Suprapubic skin (tissue), 4 donors: ENCODE measurements at regions not wholly inside any gene's neighbourhood (a gene's known extent, or its start where the extent isn't known, plus 50 kb on each side); places are given as distances from the start of the nearest gene placed in this dataset.
"Not testable (repeated sequence)": the region's sequence is repeated elsewhere in the genome, so short reads cannot be mapped to it uniquely, and the experiment has no call there.

ENCODE experiments used
- DNase-seq, 2 donors: peaks; one replicate each; pipeline ENCODE4 v3.0.0-alpha.2; 2019; ENCODE audit warnings: low spot score in 2 of 2
- H3K27ac ChIP-seq: fragments of 200-600 bp; sonication (generic); one replicate; pipeline ENCODE4 v1.5.1; 2019
- H3K27me3 ChIP-seq: fragments of 200-600 bp; sonication (generic); one replicate; pipeline ENCODE4 v1.5.1; 2019
- H3K36me3 ChIP-seq: fragments of 200-600 bp; sonication (generic); one replicate; pipeline ENCODE4 v1.5.1; 2019
- H3K4me1 ChIP-seq: fragments of 200-600 bp; sonication (generic); one replicate; pipeline ENCODE4 v1.5.1; 2019
- H3K4me3 ChIP-seq: fragments of 200-600 bp; sonication (generic); one replicate; pipeline ENCODE4 v1.5.1; 2019; ENCODE audit warnings: mild to moderate bottlenecking
- H3K9me3 ChIP-seq: fragments of 200-600 bp; sonication (generic); one replicate; pipeline ENCODE4 v1.5.1; 2019
- CTCF ChIP-seq, 2 donors: fragments of 200-600 bp in 1 of 2; fragments of 450-650 bp in 1 of 2; sonication (generic) in 1 of 2; IDR thresholded peaks; one replicate each; pipeline ENCODE4 v1.5.1; 2016 to 2019; ENCODE audit warnings: antibody characterized with exemption in 2 of 2, mild to moderate bottlenecking in 1 of 2, moderate library complexity in 1 of 2
- EP300 ChIP-seq: sonication (generic); formaldehyde crosslinking; IDR thresholded peaks from one replicate; pipeline ENCODE4 v1.6.1; 2017; ENCODE audit warnings: antibody characterized with exemption
- POLR2A ChIP-seq, 2 donors: fragments of 450-650 bp; IDR thresholded peaks; one replicate each; pipeline ENCODE4 v1.6.1; 2017; ENCODE audit warnings: antibody characterized with exemption in 2 of 2, mild to moderate bottlenecking in 2 of 2, moderate library complexity in 2 of 2
- POLR2AphosphoS5 ChIP-seq, 3 donors: sonication (generic); formaldehyde crosslinking; IDR thresholded peaks; one replicate each; pipeline ENCODE4 v1.6.1; 2017; ENCODE audit warnings: antibody characterized with exemption in 3 of 3
- WGBS: methylation state at CpG from one replicate; pipeline ENCODE4 v1.1.5; 2018; 5-methylcytosine and 5-hydroxymethylcytosine counted together

GRCh38 chr15:70376031-70376928 lies 278.6 kb upstream of the TLE3 start:
- H3K27ac ChIP-seq: no peak overlapping the region
- peak overlapping the region; percentile 17 for H3K4me3 ChIP-seq
- no peaks in the 10 kb centered on the region for H3K36me3 ChIP-seq
- DNase-seq: peak in 1 of 2 donors; percentile 55
- TF ChIP-seq CTCF (IDR thresholded peaks at IDR 0.05) (no peak), EP300 (no peak), POLR2A (IDR thresholded peaks at IDR 0.05) (no peak), POLR2AphosphoS5 (IDR thresholded peaks at IDR 0.05) (no peak)
- H3K4me1 ChIP-seq: peaks cover 42% of the 10 kb centered on the region
- no peaks in the 10 kb centered on the region for H3K9me3 ChIP-seq
- WGBS: 41% methylated on average over 12 of the region's 12 CpGs
- no peaks in the 10 kb centered on the region for H3K27me3 ChIP-seq

- peaks cover 42% of the 10 kb centered on the region for H3K4me1 ChIP-seq
Measured at GRCh38 chr15:70375586-70375985, 277.9 kb upstream of the TLE3 start.

GRCh38 chr15:70375006-70375431 lies 277.3 kb upstream of the TLE3 start:
- WGBS: 32% methylated on average over 13 of the region's 13 CpGs
- H3K9me3 ChIP-seq: no peaks in the 10 kb centered on the region
- DNase-seq: peak; percentile 61 to 78
- no peaks in the 10 kb centered on the region for H3K27me3 ChIP-seq
- H3K4me3 ChIP-seq: no peak overlapping the region
- no peak for TF ChIP-seq CTCF (IDR thresholded peaks at IDR 0.05)
- TF ChIP-seq POLR2A (IDR thresholded peaks at IDR 0.05): no peak
- TF ChIP-seq POLR2AphosphoS5 (IDR thresholded peaks at IDR 0.05): no peak
- TF ChIP-seq EP300: no peak
- H3K27ac ChIP-seq: no peak overlapping the region
- peaks cover 42% of the 10 kb centered on the region for H3K4me1 ChIP-seq
- no peaks in the 10 kb centered on the region for H3K36me3 ChIP-seq

More at GRCh38 chr15:70375586-70375985, 277.9 kb upstream of the TLE3 start:
- Histone ChIP-seq H3K4me3 (no peak overlapping the region), H3K9me3 (no peaks in the 10 kb centered on the region), H3K36me3 (no peaks in the 10 kb centered on the region), H3K27ac (no peak overlapping the region), H3K27me3 (no peaks in the 10 kb centered on the region)
- DNase-seq: no peak
- TF ChIP-seq EP300: no peak
- no peak for TF ChIP-seq POLR2A (IDR thresholded peaks at IDR 0.05)
- no peak for TF ChIP-seq CTCF (IDR thresholded peaks at IDR 0.05)
- no peak for TF ChIP-seq POLR2AphosphoS5 (IDR thresholded peaks at IDR 0.05)
- WGBS: 64% methylated on average over 3 of the region's 3 CpGs

GRCh38 chr15:70374096-70374495 lies 276.4 kb upstream of the TLE3 start:
- Histone ChIP-seq H3K36me3 (no peaks in the 10 kb centered on the region), H3K27ac (no peak overlapping the region), H3K9me3 (no peaks in the 10 kb centered on the region), H3K4me1 (peaks cover 42% of the 10 kb centered on the region), H3K27me3 (no peaks in the 10 kb centered on the region), H3K4me3 (no peak overlapping the region)
- 86% methylated on average over 2 of the region's 2 CpGs for WGBS
- DNase-seq: no peak
- TF ChIP-seq POLR2AphosphoS5 (IDR thresholded peaks at IDR 0.05) (no peak), EP300 (no peak), CTCF (IDR thresholded peaks at IDR 0.05) (no peak), POLR2A (IDR thresholded peaks at IDR 0.05) (no peak)

- peaks cover 39% of the 10 kb centered on the region for H3K4me1 ChIP-seq
- not testable (repeated sequence) for H3K9me3 ChIP-seq, H3K36me3 ChIP-seq, DNase-seq, H3K4me3 ChIP-seq, H3K27me3 ChIP-seq, H3K27ac ChIP-seq
- 98% methylated on average over 4 of the region's 4 CpGs for WGBS
Measured at GRCh38 chr15:70373439-70373838, 275.7 kb upstream of the TLE3 start.

- DNase-seq: peak in 1 of 2 donors; percentile 61
- not testable (repeated sequence) for H3K27ac ChIP-seq, H3K4me1 ChIP-seq, H3K4me3 ChIP-seq, H3K36me3 ChIP-seq, H3K9me3 ChIP-seq, H3K27me3 ChIP-seq
- 80% methylated on average over 11 of the region's 14 CpGs for WGBS
Measured at GRCh38 chr15:70367913-70368705, 270.4 kb upstream of the TLE3 start.

- not testable (repeated sequence) for H3K27ac ChIP-seq, H3K36me3 ChIP-seq, H3K4me1 ChIP-seq, H3K9me3 ChIP-seq, DNase-seq, H3K4me3 ChIP-seq, H3K27me3 ChIP-seq
- WGBS: 79% methylated on average over 3 of the region's 4 CpGs
Measured at GRCh38 chr15:70364023-70364422, 266.3 kb upstream of the TLE3 start.
